ENCODE measurements at regions not wholly inside any gene's neighbourhood (a gene's known extent, or its start where the extent isn't known, plus 50 kb on each side); places are given as distances from the start of the nearest gene placed in this dataset.
"Not testable (repeated sequence)": the region's sequence is repeated elsewhere in the genome, so short reads cannot be mapped to it uniquely, and the experiment has no call there.

DNA sequence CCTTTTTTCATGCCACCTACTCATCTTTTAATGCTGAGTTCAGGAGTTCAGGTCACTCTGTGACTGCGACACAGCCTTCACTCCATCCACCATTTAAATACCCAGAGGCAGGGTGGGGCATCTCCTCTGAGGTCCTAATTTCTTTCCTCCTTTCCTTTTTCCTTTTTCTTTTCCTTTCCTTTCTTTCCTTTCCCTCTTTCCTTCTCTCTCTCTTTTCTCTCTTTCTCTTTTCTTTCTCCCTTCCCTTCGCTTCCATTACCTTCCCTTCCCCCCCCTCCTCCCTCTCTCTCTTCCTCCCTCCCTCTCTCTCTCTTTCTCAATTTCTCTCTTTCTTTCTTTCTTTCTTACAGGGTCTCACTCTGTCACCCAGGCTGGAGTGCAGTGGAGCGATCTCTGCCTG is 145.9 kb upstream of the SVIL start:
- DNase-seq (ENCODE audit: low read depth, low spot score) = no peak
- Histone ChIP-seq H3K9ac (ENCODE audit: insufficient read length, low read depth) (no peak overlapping the region), H3K36me3 (ENCODE audit: insufficient read depth, insufficient read length, low read length) (no peaks in the 10 kb centered on the region), H3K4me3 (ENCODE audit: insufficient read length, low read depth) (no peak overlapping the region), H3K27me3 (ENCODE audit: insufficient read depth, insufficient read length) (no peaks in the 10 kb centered on the region), H3K4me1 (ENCODE audit: insufficient read depth, insufficient read length) (peaks cover 8% of the 10 kb centered on the region), H3K9me3 (ENCODE audit: insufficient read depth, low read length) (no peaks in the 10 kb centered on the region)
- no peak for TF ChIP-seq ZNF274 (IDR thresholded peaks at IDR 0.05; ENCODE audit: low read depth, low read length)
- no peak for TF ChIP-seq YY1 (IDR thresholded peaks at IDR 0.05; ENCODE audit: insufficient read depth, insufficient read length)
- no peak for TF ChIP-seq SUZ12 (IDR thresholded peaks at IDR 0.05; ENCODE audit: extremely low read depth, insufficient read depth, insufficient read length)

DNA sequence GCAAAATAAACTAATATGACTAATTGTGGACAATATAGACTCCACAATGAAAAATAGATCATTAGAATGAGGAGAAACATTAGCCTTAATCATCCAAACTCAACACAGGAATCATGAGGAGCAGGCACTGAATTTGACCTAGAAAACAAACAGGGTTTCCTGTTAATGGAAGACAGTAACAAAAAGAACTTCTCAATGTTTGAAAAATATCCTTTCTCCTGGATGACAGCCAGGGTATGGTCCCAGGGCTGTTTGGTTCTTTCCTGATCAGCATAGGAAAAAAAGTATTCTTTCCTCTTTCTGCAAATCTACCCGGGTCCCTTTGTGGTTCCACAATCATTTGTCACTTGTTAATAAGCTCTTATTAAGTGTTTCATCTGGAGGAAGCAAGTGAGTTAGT is 145.3 kb upstream of the SVIL start:
- TF ChIP-seq YY1 (IDR thresholded peaks at IDR 0.05; ENCODE audit: insufficient read depth, insufficient read length) = no peak
- TF ChIP-seq ZNF274 (IDR thresholded peaks at IDR 0.05; ENCODE audit: low read depth, low read length) = no peak
- no peak for TF ChIP-seq SUZ12 (IDR thresholded peaks at IDR 0.05; ENCODE audit: extremely low read depth, insufficient read depth, insufficient read length)
- Histone ChIP-seq H3K4me3 (ENCODE audit: insufficient read length, low read depth) (no peak overlapping the region), H3K4me1 (ENCODE audit: insufficient read depth, insufficient read length) (peaks cover 8% of the 10 kb centered on the region), H3K36me3 (ENCODE audit: insufficient read depth, insufficient read length, low read length) (no peaks in the 10 kb centered on the region), H3K27me3 (ENCODE audit: insufficient read depth, insufficient read length) (no peaks in the 10 kb centered on the region), H3K9ac (ENCODE audit: insufficient read length, low read depth) (no peak overlapping the region), H3K9me3 (ENCODE audit: insufficient read depth, low read length) (no peaks in the 10 kb centered on the region)
- no peak for DNase-seq (ENCODE audit: low read depth, low spot score)

DNA sequence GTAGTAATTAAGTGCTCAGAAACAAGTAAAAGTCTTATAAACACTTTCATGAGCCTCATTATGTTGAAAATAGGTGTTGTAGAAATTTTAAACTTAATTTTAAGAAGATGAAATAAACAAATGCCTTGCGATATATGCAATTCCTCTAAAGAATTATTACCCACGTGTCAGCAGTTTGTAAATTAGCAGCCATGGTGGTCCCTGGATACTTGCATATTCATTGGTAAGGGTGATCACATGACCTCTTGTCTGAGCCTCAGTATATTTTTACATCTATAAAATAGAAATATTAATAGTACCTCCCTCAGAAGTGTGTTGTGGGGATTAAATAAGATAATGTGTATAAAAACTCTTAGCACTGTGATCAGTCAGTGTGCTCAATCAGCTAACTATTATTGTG is 141.5 kb upstream of the SVIL start:
- Histone ChIP-seq H3K4me3 (ENCODE audit: insufficient read length, low read depth) (no peak overlapping the region), H3K4me1 (ENCODE audit: insufficient read depth, insufficient read length) (no peaks in the 10 kb centered on the region), H3K9me3 (ENCODE audit: insufficient read depth, low read length) (peaks cover 7% of the 10 kb centered on the region; the same call in 1 of the 2 replicates), H3K9ac (ENCODE audit: insufficient read length, low read depth) (no peak overlapping the region), H3K27me3 (ENCODE audit: insufficient read depth, insufficient read length) (no peaks in the 10 kb centered on the region), H3K36me3 (ENCODE audit: insufficient read depth, insufficient read length, low read length) (no peaks in the 10 kb centered on the region)
- DNase-seq (ENCODE audit: low read depth, low spot score) = no peak
- TF ChIP-seq YY1 (IDR thresholded peaks at IDR 0.05; ENCODE audit: insufficient read depth, insufficient read length) = no peak
- no peak for TF ChIP-seq ZNF274 (IDR thresholded peaks at IDR 0.05; ENCODE audit: low read depth, low read length)
- TF ChIP-seq SUZ12 (IDR thresholded peaks at IDR 0.05; ENCODE audit: extremely low read depth, insufficient read depth, insufficient read length) = no peak

DNA sequence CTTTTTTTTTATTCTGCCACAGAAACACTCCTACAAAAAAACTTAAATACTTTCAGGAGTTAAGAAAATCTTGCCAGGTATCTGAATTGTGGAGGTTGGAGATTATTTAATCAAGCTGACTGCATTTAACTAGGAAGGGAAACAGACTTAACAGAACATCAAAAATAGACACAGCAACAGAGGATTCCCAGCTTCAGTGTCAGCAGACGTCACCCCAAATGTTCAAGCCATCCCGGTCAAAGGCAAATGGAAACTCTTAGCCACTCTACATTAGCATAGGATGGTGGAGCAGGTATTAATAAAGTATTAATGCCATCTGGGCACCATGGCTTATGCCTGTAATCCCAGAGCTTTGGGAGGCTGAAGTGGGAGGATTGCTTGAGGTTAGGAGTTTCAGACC is 139.7 kb upstream of the SVIL start:
- DNase-seq (ENCODE audit: low read depth, low spot score) = no peak
- Histone ChIP-seq H3K4me1 (ENCODE audit: insufficient read depth, insufficient read length) (no peaks in the 10 kb centered on the region), H3K9me3 (ENCODE audit: insufficient read depth, low read length) (peaks cover 7% of the 10 kb centered on the region; the same call in 1 of the 2 replicates), H3K4me3 (ENCODE audit: insufficient read length, low read depth) (no peak overlapping the region), H3K36me3 (ENCODE audit: insufficient read depth, insufficient read length, low read length) (no peaks in the 10 kb centered on the region), H3K9ac (ENCODE audit: insufficient read length, low read depth) (no peak overlapping the region), H3K27me3 (ENCODE audit: insufficient read depth, insufficient read length) (no peaks in the 10 kb centered on the region)
- TF ChIP-seq SUZ12 (IDR thresholded peaks at IDR 0.05; ENCODE audit: extremely low read depth, insufficient read depth, insufficient read length) (no peak), YY1 (IDR thresholded peaks at IDR 0.05; ENCODE audit: insufficient read depth, insufficient read length) (no peak), ZNF274 (IDR thresholded peaks at IDR 0.05; ENCODE audit: low read depth, low read length) (no peak)

DNA sequence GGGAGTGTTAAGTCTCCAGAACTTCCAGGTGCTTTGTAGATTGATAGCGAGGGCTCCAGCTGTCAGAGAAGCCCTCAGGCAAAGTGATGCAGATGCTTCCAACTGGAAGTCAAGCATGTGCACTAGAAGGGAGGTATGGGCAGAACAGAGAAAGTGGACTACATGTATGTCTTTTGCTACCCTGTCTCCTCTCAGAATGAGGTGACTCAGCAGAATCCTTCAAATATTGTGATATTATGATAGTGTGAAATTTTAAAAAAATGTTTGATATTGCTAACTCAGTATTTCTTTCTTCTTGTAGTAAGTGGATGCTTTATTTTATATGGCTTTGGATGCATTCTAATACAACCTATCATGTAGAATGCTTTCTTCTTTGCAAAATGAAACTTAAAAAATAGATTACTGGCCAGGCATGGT is 138.9 kb upstream of the SVIL start:
- no peak for DNase-seq (ENCODE audit: low read depth, low spot score)
- Histone ChIP-seq H3K4me1 (ENCODE audit: insufficient read depth, insufficient read length) (no peaks in the 10 kb centered on the region), H3K4me3 (ENCODE audit: insufficient read length, low read depth) (no peak overlapping the region), H3K27me3 (ENCODE audit: insufficient read depth, insufficient read length) (no peaks in the 10 kb centered on the region), H3K9ac (ENCODE audit: insufficient read length, low read depth) (no peak overlapping the region), H3K36me3 (ENCODE audit: insufficient read depth, insufficient read length, low read length) (no peaks in the 10 kb centered on the region), H3K9me3 (ENCODE audit: insufficient read depth, low read length) (peaks cover 7% of the 10 kb centered on the region; the same call in 1 of the 2 replicates)
- TF ChIP-seq ZNF274 (IDR thresholded peaks at IDR 0.05; ENCODE audit: low read depth, low read length) = no peak
- TF ChIP-seq YY1 (IDR thresholded peaks at IDR 0.05; ENCODE audit: insufficient read depth, insufficient read length) = no peak
- TF ChIP-seq SUZ12 (IDR thresholded peaks at IDR 0.05; ENCODE audit: extremely low read depth, insufficient read depth, insufficient read length) = no peak

DNA sequence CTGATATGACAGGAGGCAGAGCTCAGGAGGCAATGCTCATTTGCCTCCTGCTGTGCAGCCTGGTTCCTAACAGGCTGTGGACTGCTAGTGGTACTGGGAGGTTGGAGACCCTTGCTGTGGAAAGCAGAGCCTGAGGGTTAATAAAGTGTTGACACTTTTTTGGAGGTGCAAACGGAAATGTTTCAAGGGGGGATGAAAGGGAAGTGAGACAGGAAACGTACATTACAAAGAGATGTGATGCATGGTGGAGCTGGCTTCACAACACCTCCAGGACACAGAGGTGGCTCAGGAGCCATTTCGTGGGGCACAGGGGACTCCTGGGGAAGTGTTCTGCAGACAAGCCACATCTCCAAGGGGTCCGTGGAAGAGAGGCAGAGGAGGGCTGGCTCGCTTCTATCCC is 137.6 kb upstream of the SVIL start:
- Histone ChIP-seq H3K27me3 (ENCODE audit: insufficient read depth, insufficient read length) (no peaks in the 10 kb centered on the region), H3K9me3 (ENCODE audit: insufficient read depth, low read length) (peaks cover 7% of the 10 kb centered on the region; the same call in 1 of the 2 replicates), H3K4me1 (ENCODE audit: insufficient read depth, insufficient read length) (no peaks in the 10 kb centered on the region), H3K36me3 (ENCODE audit: insufficient read depth, insufficient read length, low read length) (no peaks in the 10 kb centered on the region), H3K9ac (ENCODE audit: insufficient read length, low read depth) (no peak overlapping the region), H3K4me3 (ENCODE audit: insufficient read length, low read depth) (no peak overlapping the region)
- no peak for TF ChIP-seq SUZ12 (IDR thresholded peaks at IDR 0.05; ENCODE audit: extremely low read depth, insufficient read depth, insufficient read length)
- no peak for DNase-seq (ENCODE audit: low read depth, low spot score)

DNA sequence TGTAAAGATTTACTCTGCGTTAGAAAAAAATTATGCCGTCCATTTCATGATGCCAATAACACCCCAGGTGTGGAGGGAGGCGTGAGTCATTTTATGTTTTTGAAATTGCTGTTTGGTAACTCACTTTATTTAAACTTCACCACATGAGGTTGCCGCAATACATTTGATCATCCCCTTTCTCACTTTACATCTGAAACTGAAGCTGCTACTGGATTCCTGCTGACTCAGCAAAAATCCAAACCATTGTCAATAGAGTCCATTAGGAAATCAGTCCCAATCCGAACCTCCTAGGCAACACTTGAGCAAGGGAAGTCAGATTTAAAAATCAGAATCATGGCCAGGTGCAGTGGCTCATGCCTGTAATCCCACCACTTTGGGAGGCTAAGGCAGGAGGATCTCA is 136.6 kb upstream of the SVIL start:
- H3K4me1 ChIP-seq (ENCODE audit: insufficient read depth, insufficient read length) = no peaks in the 10 kb centered on the region
- no peak for TF ChIP-seq SUZ12 (IDR thresholded peaks at IDR 0.05; ENCODE audit: extremely low read depth, insufficient read depth, insufficient read length)
- TF ChIP-seq YY1 (IDR thresholded peaks at IDR 0.05; ENCODE audit: insufficient read depth, insufficient read length) = no peak
- no peak for TF ChIP-seq ZNF274 (IDR thresholded peaks at IDR 0.05; ENCODE audit: low read depth, low read length)
- no peak for DNase-seq (ENCODE audit: low read depth, low spot score)
- peaks cover 7% of the 10 kb centered on the region; the same call in 1 of the 2 replicates for H3K9me3 ChIP-seq (ENCODE audit: insufficient read depth, low read length)
- no peak overlapping the region for H3K4me3 ChIP-seq (ENCODE audit: insufficient read length, low read depth)
- H3K36me3 ChIP-seq (ENCODE audit: insufficient read depth, insufficient read length, low read length) = no peaks in the 10 kb centered on the region
- no peaks in the 10 kb centered on the region for H3K27me3 ChIP-seq (ENCODE audit: insufficient read depth, insufficient read length)
- no peak overlapping the region for H3K9ac ChIP-seq (ENCODE audit: insufficient read length, low read depth)

DNA sequence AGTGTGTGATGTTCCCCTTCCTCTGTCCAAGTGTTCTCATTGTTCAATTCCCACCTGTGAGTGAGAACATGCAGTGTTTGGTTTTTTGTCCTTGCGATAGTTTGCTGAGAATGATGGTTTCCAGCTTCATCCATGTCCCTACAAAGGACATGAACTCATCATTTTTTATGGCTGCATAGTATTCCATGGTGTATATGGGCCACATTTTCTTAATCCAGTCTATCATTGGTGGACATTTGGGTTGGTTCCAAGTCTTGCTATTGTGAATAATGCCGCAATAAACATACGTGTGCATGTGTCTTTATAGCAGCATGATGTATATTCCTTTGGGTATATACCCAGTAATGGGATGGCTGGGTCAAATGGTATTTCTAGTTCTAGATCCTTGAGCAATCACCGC is 134.5 kb upstream of the SVIL start:
- not testable (repeated sequence) for H3K9ac ChIP-seq (ENCODE audit: insufficient read length, low read depth); DNase-seq (ENCODE audit: low read depth, low spot score); H3K9me3 ChIP-seq (ENCODE audit: insufficient read depth, low read length); H3K27me3 ChIP-seq (ENCODE audit: insufficient read depth, insufficient read length); H3K4me3 ChIP-seq (ENCODE audit: insufficient read length, low read depth); H3K36me3 ChIP-seq (ENCODE audit: insufficient read depth, insufficient read length, low read length); H3K4me1 ChIP-seq (ENCODE audit: insufficient read depth, insufficient read length)
